ENCODE measurements at regions not wholly inside any gene's neighbourhood (a gene's known extent, or its start where the extent isn't known, plus 50 kb on each side); places are given as distances from the start of the nearest gene placed in this dataset.

DNA sequence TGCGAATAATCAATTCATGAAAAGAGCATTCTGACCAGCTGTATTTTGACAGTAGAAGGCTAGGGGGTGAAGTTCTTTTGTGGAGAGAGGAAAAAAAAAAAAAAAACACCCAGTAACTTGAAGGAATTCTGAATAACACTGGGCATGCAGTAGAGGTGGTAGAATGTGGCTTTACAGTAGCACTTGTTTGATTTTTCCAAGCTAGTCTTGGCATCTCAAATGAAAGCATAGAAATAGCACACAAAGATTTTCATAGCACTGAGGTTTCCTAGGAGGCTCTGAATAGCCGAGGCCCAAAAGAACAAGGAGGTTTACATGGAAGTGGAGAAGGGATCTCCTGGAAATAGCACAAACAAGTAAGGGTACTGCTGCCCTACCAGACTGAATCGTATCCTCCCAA, 470.2 kb upstream of the CDH20 start:
- DNase-seq (ENCODE audit: low read depth), result no peak

DNA sequence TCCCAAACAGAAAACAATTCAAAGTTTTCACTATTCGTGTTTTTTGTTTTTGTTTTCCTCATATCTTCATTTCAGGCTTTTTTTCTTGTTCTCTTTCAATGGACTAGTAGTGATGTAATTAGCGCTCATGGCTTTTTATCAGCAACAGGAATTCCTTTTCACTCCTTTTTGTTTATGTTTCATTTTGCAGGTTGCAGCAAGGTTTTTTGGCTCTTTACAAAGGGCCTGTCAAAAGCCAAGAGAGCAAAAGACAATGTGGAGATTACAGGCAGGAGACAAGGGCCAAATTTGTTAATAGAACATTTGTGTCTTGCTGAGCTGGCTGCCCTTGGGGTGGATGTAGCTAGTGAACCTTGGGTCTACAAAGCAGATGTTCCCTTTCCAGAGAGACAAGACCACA, 467.4 kb upstream of the CDH20 start:
- FAIRE-seq (no peak), DNase-seq (ENCODE audit: low read depth) (no peak)
- no peaks in the 10 kb centered on the region for H3K27me3 Mint-ChIP-seq (ENCODE audit: low read depth, unreplicated experiment)
- H3K9me3 Mint-ChIP-seq (ENCODE audit: unreplicated experiment), result no peaks in the 10 kb centered on the region
- TF ChIP-seq EZH2 (IDR thresholded peaks at IDR 0.05; ENCODE audit: insufficient read depth, low read length), result no peak
- TF ChIP-seq, protein P1, sequence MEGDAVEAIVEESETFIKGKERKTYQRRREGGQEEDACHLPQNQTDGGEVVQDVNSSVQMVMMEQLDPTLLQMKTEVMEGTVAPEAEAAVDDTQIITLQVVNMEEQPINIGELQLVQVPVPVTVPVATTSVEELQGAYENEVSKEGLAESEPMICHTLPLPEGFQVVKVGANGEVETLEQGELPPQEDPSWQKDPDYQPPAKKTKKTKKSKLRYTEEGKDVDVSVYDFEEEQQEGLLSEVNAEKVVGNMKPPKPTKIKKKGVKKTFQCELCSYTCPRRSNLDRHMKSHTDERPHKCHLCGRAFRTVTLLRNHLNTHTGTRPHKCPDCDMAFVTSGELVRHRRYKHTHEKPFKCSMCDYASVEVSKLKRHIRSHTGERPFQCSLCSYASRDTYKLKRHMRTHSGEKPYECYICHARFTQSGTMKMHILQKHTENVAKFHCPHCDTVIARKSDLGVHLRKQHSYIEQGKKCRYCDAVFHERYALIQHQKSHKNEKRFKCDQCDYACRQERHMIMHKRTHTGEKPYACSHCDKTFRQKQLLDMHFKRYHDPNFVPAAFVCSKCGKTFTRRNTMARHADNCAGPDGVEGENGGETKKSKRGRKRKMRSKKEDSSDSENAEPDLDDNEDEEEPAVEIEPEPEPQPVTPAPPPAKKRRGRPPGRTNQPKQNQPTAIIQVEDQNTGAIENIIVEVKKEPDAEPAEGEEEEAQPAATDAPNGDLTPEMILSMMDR (IDR thresholded peaks at IDR 0.05; ENCODE audit: insufficient read depth, low read depth, low read length), result no peak
- no peak overlapping the region for H3K27ac Mint-ChIP-seq (ENCODE audit: unreplicated experiment)
- no peak overlapping the region for H3K27ac ChIP-seq (ENCODE audit: low read depth, low read length)
- H3K4me1 ChIP-seq (ENCODE audit: insufficient read depth, low read length), result no peaks in the 10 kb centered on the region
- no peaks in the 10 kb centered on the region for H3K36me3 ChIP-seq (ENCODE audit: insufficient read depth, low read length)
- no peaks in the 10 kb centered on the region for H3K36me3 Mint-ChIP-seq (ENCODE audit: low read depth, unreplicated experiment)
- H4K20me1 ChIP-seq (ENCODE audit: insufficient read depth, low read length), result no peaks in the 10 kb centered on the region
- H3K4me1 Mint-ChIP-seq (ENCODE audit: low read depth, unreplicated experiment), result peaks cover 11% of the 10 kb centered on the region
- no peaks in the 10 kb centered on the region for H3K79me2 ChIP-seq (ENCODE audit: insufficient read depth, low read length)
- no peaks in the 10 kb centered on the region for H3K27me3 ChIP-seq (ENCODE audit: insufficient read depth, low read length)
- no peak overlapping the region for H3K4me3 ChIP-seq (ENCODE audit: insufficient read depth, low read depth, low read length)
- no peak overlapping the region for H2AFZ ChIP-seq (ENCODE audit: low read depth, low read length)
- H3K9me3 ChIP-seq (ENCODE audit: insufficient read depth, low read depth, low read length), result no peaks in the 10 kb centered on the region
- no peak overlapping the region for H3K9ac ChIP-seq (ENCODE audit: low read length)
- H3K4me2 ChIP-seq (ENCODE audit: low read length), result no peak overlapping the region
- H3K4me3 Mint-ChIP-seq (ENCODE audit: unreplicated experiment), result no peak overlapping the region

More for the DNA sequence above, 470.2 kb upstream of the CDH20 start:
- no peak for TF ChIP-seq EZH2 (IDR thresholded peaks at IDR 0.05; ENCODE audit: insufficient read depth, low read length)
- TF ChIP-seq, protein P1 (IDR thresholded peaks at IDR 0.05; ENCODE audit: insufficient read depth, low read depth, low read length), result no peak
- H3K27me3 Mint-ChIP-seq (ENCODE audit: low read depth, unreplicated experiment), result no peaks in the 10 kb centered on the region
- H3K36me3 ChIP-seq (ENCODE audit: insufficient read depth, low read length), result no peaks in the 10 kb centered on the region
- H3K36me3 Mint-ChIP-seq (ENCODE audit: low read depth, unreplicated experiment), result no peaks in the 10 kb centered on the region
- no peak overlapping the region for H3K4me2 ChIP-seq (ENCODE audit: low read length)
- FAIRE-seq, result no peak
- no peak overlapping the region for H3K27ac Mint-ChIP-seq (ENCODE audit: unreplicated experiment)
- no peak overlapping the region for H2AFZ ChIP-seq (ENCODE audit: low read depth, low read length)
- no peaks in the 10 kb centered on the region for H4K20me1 ChIP-seq (ENCODE audit: insufficient read depth, low read length)
- no peak overlapping the region for H3K27ac ChIP-seq (ENCODE audit: low read depth, low read length)
- no peak overlapping the region for H3K9ac ChIP-seq (ENCODE audit: low read length)
- H3K79me2 ChIP-seq (ENCODE audit: insufficient read depth, low read length), result no peaks in the 10 kb centered on the region
- H3K4me3 ChIP-seq (ENCODE audit: insufficient read depth, low read depth, low read length), result no peak overlapping the region
- no peaks in the 10 kb centered on the region for H3K9me3 Mint-ChIP-seq (ENCODE audit: unreplicated experiment)
- no peaks in the 10 kb centered on the region for H3K4me1 ChIP-seq (ENCODE audit: insufficient read depth, low read length)
- H3K4me3 Mint-ChIP-seq (ENCODE audit: unreplicated experiment), result no peak overlapping the region
- no peaks in the 10 kb centered on the region for H3K9me3 ChIP-seq (ENCODE audit: insufficient read depth, low read depth, low read length)
- peaks cover 11% of the 10 kb centered on the region for H3K4me1 Mint-ChIP-seq (ENCODE audit: low read depth, unreplicated experiment)
- no peaks in the 10 kb centered on the region for H3K27me3 ChIP-seq (ENCODE audit: insufficient read depth, low read length)

DNA sequence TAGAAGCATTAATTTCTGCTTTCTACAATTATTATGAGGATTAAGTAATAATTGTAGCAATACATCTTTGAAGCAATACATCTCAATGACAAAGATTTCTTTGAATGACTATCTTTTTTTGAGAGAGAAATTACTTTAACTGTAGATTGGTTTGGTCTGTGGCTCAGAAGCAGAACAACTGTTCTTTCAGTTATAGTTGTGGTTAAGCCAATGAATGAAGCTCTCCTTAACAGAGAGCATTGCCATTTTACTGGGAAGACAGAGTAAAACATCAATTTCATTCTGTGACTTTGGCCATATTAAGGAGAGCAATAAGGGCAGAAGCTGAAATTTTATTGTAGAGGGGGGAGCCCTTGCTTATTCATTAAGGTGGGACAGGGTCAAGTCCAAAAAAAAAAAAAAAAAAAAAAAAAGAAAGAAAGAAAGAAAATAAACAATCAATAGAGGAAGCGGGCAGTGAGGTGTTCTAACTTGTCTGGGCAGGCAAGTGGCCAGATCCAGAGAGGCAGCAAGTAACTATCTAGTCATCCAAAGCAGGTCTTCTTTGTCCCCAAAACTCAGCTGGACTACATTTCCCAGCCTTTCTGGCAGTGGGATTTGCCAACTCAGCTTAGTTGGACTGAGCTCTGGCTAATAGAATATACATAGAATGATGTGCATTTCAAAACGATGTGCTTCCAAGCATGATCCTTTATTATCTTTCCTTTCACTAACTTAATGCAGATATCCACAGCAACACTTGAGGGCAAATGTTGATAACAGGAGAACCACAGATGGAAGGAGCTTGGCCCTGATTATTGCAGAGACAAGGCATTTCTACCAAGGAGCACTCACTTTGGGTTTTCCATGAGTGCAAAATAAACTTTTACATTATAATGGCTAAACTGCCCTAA, 462.7 kb upstream of the CDH20 start:
- Histone ChIP-seq H3K27me3 (ENCODE audit: insufficient read depth, low read length) (no peaks in the 10 kb centered on the region), H3K79me2 (ENCODE audit: insufficient read depth, low read length) (no peaks in the 10 kb centered on the region), H3K9ac (ENCODE audit: low read length) (no peak overlapping the region), H3K4me1 (ENCODE audit: insufficient read depth, low read length) (no peaks in the 10 kb centered on the region), H3K36me3 (ENCODE audit: insufficient read depth, low read length) (no peaks in the 10 kb centered on the region), H3K27ac (ENCODE audit: low read depth, low read length) (no peak overlapping the region), H3K4me2 (ENCODE audit: low read length) (no peak overlapping the region), H3K4me3 (ENCODE audit: insufficient read depth, low read depth, low read length) (no peak overlapping the region), H2AFZ (ENCODE audit: low read depth, low read length) (no peak overlapping the region), H3K9me3 (ENCODE audit: insufficient read depth, low read depth, low read length) (no peaks in the 10 kb centered on the region), H4K20me1 (ENCODE audit: insufficient read depth, low read length) (no peaks in the 10 kb centered on the region)
- peaks cover 1% of the 10 kb centered on the region for H3K4me1 Mint-ChIP-seq (ENCODE audit: low read depth, unreplicated experiment)
- H3K36me3 Mint-ChIP-seq (ENCODE audit: low read depth, unreplicated experiment), result no peaks in the 10 kb centered on the region
- FAIRE-seq (no peak), DNase-seq (ENCODE audit: low read depth) (no peak)
- no peak overlapping the region for H3K4me3 Mint-ChIP-seq (ENCODE audit: unreplicated experiment)
- TF ChIP-seq, protein P1 (IDR thresholded peaks at IDR 0.05; ENCODE audit: insufficient read depth, low read depth, low read length), result no peak
- TF ChIP-seq EZH2 (IDR thresholded peaks at IDR 0.05; ENCODE audit: insufficient read depth, low read length), result no peak
- H3K27me3 Mint-ChIP-seq (ENCODE audit: low read depth, unreplicated experiment), result no peaks in the 10 kb centered on the region
- H3K27ac Mint-ChIP-seq (ENCODE audit: unreplicated experiment), result no peak overlapping the region
- no peaks in the 10 kb centered on the region for H3K9me3 Mint-ChIP-seq (ENCODE audit: unreplicated experiment)

All from astrocyte (in vitro differentiated cells and primary cell).